Esophagus squamous epithelium (tissue), 4 donors: ENCODE measurements at regions not wholly inside any gene's neighbourhood (a gene's known extent, or its start where the extent isn't known, plus 50 kb on each side); places are given as distances from the start of the nearest gene placed in this dataset.

ENCODE experiments used
- CTCF ChIP-seq, 6 experiments: fragments of 450-650 bp in 4 of 6; fragments of 200-600 bp in 2 of 6; sonication (generic) in 2 of 6; IDR thresholded peaks; one replicate each; pipeline ENCODE4 v1.5.1; 2016 to 2019; ENCODE audit warnings: antibody characterized with exemption in 6 of 6, mild to moderate bottlenecking in 4 of 6, moderate library complexity in 4 of 6
- POLR2A ChIP-seq, 4 donors: fragments of 450-650 bp; IDR thresholded peaks; one replicate each; pipeline ENCODE4 v1.6.1; 2017; ENCODE audit warnings: antibody characterized with exemption in 4 of 4, mild to moderate bottlenecking in 4 of 4, moderate library complexity in 3 of 4

GRCh38 chr9:81191222-81191621, 498.1 kb downstream of the TLE1 start:
- TF ChIP-seq POLR2A (IDR thresholded peaks at IDR 0.05) = no peak
- TF ChIP-seq CTCF (IDR thresholded peaks at IDR 0.05) = no peak
